ENCODE measurements at regions not wholly inside any gene's neighbourhood (a gene's known extent, or its start where the extent isn't known, plus 50 kb on each side); places are given as distances from the start of the nearest gene placed in this dataset.
"Not testable (repeated sequence)": the region's sequence is repeated elsewhere in the genome, so short reads cannot be mapped to it uniquely, and the experiment has no call there.

DNA sequence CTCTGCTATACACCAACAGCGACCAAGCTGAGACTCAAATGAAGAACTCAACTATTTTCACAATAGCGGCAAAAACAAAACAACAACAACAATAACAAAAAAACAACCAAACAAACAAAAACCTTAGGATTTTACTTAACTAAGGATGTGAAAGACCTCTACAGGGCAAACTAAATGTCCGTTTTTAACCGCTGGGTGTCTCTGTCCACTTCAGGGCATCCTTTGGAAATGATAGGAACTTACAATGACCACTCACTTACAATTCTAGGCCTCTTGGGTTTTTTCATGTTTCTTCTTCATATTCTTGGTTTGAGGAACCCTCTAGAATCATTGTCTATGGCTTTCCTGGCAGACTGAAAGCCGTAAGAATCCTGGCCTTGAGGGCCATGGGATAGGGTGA is 134.0 kb upstream of the FAM78B start:
- no peak for DNase-seq (ENCODE audit: extremely low spot score)
- TF ChIP-seq, protein P1, sequence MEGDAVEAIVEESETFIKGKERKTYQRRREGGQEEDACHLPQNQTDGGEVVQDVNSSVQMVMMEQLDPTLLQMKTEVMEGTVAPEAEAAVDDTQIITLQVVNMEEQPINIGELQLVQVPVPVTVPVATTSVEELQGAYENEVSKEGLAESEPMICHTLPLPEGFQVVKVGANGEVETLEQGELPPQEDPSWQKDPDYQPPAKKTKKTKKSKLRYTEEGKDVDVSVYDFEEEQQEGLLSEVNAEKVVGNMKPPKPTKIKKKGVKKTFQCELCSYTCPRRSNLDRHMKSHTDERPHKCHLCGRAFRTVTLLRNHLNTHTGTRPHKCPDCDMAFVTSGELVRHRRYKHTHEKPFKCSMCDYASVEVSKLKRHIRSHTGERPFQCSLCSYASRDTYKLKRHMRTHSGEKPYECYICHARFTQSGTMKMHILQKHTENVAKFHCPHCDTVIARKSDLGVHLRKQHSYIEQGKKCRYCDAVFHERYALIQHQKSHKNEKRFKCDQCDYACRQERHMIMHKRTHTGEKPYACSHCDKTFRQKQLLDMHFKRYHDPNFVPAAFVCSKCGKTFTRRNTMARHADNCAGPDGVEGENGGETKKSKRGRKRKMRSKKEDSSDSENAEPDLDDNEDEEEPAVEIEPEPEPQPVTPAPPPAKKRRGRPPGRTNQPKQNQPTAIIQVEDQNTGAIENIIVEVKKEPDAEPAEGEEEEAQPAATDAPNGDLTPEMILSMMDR (IDR thresholded peaks at IDR 0.05; ENCODE audit: control extremely low read depth, extremely low read depth, low read depth, missing control alignments) = no peak
- POLR2A ChIA-PET = no interaction called here
- CTCF ChIA-PET = interaction anchor here (2.2 kb wide), 1 partner anchor 9 kb away, joined by 6 read pairs; no protein-coding TSS in a partner anchor

DNA sequence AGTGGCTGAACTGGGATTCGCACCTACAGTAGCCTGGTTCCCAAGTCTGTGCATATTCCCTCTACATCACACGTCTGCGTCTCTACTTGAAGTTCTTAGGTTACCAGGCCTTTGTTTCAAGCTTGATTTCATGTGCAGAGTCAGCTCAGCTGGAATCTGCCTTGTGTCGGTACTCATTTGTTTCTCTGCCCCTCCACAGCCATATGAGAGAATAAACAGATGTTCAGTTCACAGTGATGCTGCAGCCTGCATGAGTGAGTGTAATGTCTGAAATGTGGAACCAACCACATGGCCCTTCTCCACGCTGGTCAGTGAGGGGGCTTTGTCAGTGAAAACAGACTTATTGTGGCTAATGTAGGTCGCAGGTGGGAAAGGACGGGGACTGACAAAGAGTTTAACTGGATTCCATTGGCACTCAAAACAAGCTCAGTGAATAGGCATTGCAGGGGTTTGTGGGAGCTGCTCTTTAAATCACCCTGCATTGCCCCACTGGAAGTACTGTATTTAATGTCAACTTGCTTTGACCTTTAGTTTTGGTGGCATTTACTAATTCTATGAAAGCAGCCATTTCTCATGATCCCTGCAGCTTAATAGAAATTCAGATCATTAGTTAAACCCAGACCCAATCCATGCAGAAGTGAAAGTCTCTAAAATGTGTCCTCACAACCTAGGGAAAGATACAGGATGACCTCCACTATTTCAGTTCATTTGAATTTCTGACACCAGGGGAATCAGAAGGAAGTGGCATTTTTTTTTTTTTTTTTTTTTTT is 136.4 kb upstream of the FAM78B start:
- CTCF ChIA-PET = no interaction called here
- DNase-seq (ENCODE audit: extremely low spot score) = no peak
- TF ChIP-seq, protein P1 (IDR thresholded peaks at IDR 0.05; ENCODE audit: control extremely low read depth, extremely low read depth, low read depth, missing control alignments) = no peak
- POLR2A ChIA-PET = no interaction called here

DNA sequence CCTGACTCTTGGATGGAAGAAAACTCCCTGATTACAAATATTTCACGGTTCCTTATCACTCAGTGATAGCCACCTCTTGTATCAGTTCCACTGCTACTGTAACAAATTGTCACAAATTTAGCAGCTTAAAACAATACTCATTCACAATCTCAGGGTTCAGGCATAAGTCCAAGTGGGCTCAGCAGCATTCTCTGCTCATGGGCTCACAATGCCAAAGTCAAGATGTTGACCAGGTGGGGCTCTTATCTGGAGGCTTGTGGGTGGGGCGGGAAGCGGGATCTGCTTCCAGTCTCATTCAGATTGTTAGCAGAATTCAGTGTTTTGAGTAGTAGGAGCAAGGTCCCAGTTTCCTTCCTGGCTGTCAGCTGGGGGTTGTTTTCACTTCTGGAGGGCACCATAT is 137.3 kb upstream of the FAM78B start:
- ChIA-PET CTCF (no interaction called here), POLR2A (no interaction called here)
- TF ChIP-seq, protein P1 (IDR thresholded peaks at IDR 0.05; ENCODE audit: control extremely low read depth, extremely low read depth, low read depth, missing control alignments) = no peak
- no peak for DNase-seq (ENCODE audit: extremely low spot score)

DNA sequence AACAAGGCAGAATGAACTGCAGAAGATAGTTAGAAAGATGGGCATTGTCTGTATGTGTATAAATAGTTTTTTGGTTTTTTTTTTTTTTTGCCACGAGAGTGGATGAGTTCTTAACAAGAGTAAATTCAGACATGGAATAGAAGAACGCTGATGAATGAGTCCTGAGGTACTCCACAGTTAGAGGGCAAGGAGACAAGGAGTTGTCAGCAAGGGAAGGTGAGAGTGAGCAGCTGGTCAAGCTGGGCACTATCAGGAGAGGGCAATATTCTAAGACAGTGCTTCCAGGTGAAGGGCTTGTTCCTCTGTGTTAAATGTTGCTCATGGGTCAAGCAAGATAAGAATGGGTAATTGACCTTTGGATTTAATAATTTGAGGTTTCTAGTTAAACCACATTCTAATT is 138.6 kb upstream of the FAM78B start:
- TF ChIP-seq, protein P1 (IDR thresholded peaks at IDR 0.05; ENCODE audit: control extremely low read depth, extremely low read depth, low read depth, missing control alignments) = no peak
- POLR2A ChIA-PET = no interaction called here
- no peak for DNase-seq (ENCODE audit: extremely low spot score)
- CTCF ChIA-PET = no interaction called here

DNA sequence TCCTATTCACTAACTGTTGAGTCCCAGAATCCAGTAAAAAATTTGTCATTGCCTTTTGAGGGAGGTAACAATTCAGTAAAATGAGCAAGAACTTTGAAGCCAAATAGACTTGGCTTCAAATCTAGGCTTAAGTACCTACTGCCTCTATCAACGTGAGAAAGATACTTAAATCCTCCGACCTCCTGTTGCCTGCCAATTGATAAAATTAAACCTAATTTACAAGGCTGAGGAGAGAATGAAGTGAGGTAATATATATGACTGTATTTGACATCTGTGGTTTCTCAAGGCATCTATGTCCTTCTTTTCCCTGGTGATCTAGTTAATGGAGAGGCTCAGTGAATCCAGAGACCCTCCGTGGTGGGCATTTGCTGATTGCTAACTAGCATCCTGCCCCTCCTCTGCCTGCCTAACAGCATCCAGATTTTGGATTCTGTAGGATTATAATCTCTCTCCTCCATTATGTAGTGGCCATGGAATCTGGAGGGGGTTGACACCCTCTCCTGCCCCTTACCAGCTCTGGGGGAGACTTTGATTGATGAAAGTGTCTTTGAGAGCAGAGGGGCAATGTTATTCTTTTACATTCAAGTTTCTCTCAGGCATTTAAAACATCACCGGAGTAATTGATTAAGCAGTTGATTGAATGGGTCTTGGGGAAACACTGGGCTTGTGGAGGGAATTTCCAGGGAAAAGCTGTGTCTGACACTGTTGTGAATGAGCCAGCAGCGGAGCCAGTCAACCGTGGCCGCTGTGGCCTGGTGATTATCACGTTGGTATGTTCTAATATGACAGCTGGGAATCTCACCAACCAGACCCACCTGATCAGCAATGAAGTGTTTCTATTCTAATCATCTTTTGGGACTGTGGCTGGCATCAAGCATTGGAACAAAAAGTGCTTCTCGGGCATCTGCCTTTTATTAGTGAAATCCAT is 140.7 kb upstream of the FAM78B start:
- TF ChIP-seq, protein P1 (IDR thresholded peaks at IDR 0.05; ENCODE audit: control extremely low read depth, extremely low read depth, low read depth, missing control alignments) = no peak
- DNase-seq (ENCODE audit: extremely low spot score) = no peak
- POLR2A ChIA-PET = no interaction called here
- CTCF ChIA-PET = no interaction called here

DNA sequence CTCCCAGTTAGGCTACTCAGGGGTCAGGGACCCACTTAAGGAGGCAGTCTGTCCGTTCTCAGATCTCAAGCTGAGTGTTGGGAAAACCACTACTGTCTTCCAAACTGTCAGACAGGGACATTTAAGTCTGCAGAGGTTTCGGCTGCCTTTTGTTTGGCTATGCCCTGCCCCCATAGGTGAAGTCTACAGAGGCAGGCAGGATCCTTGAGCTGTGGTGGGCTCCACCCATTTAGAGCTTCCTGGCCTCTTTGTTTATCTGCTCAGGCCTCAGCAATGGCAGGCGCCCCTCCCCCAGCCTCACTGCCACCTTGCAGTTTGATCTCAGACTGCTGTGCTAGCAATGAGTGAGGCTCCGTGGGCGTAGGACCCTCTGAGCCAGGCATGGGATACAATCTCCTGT is 149.5 kb upstream of the FAM78B start:
- DNase-seq (ENCODE audit: extremely low spot score); POLR2A ChIA-PET: not testable (repeated sequence)
- CTCF ChIA-PET = interaction anchor here (1.3 to 1.7 kb wide), 2 partner anchors 17 to 21 kb away, joined by 3 to 5 read pairs; no protein-coding TSS in a partner anchor

DNA sequence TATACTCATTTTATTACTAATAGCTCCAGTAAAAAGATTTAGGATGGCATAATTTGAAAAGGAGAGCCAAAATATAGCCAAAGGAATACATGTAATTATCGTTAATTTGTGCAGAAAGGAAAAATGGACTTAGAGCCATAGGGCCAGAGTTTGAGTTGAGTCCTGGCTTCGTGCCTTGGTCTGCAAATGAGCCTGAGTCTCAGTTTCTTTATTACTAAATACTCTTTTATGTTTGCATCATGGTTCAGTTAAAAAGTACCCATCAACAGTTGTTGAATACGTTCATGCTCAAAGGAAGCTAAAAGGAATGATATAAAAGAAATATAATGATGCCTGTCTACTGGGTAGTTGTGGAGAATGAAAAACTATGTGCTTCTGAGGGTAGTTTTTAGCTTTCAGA is 155.7 kb upstream of the FAM78B start:
- ChIA-PET POLR2A (no interaction called here), CTCF (interaction anchor here (0.9 to 1.5 kb wide), 5 partner anchors 8 to 88 kb away, joined by 3 read pairs; no protein-coding TSS in a partner anchor)
- TF ChIP-seq, protein P1 (IDR thresholded peaks at IDR 0.05; ENCODE audit: control extremely low read depth, extremely low read depth, low read depth, missing control alignments) = no peak
- DNase-seq (ENCODE audit: extremely low spot score) = no peak

Data from GM10248 (cell line).